Tibial artery (tissue), 4 donors: ENCODE measurements at regions not wholly inside any gene's neighbourhood (a gene's known extent, or its start where the extent isn't known, plus 50 kb on each side); places are given as distances from the start of the nearest gene placed in this dataset.
"Not testable (repeated sequence)": the region's sequence is repeated elsewhere in the genome, so short reads cannot be mapped to it uniquely, and the experiment has no call there.

Experiments
- DNase-seq, 2 donors: peaks; one replicate each; pipeline ENCODE4 v3.0.0-alpha.2; 2019
- H3K27ac ChIP-seq, 2 donors: fragments of 200-600 bp; sonication (generic) in 1 of 2; 1 replicate in 1 of 2; 2 replicates in 1 of 2; pipeline ENCODE4 v1.5.1; 2018 to 2019; ENCODE audit warnings: mild to moderate bottlenecking in 1 of 2
- H3K27me3 ChIP-seq, 2 donors: fragments of 200-600 bp; sonication (generic) in 1 of 2; one replicate each; pipeline versions ENCODE4 v1.5.1 to v1.6.0; 2016 to 2019
- H3K36me3 ChIP-seq, 3 donors: fragments of 200-600 bp; sonication (generic) in 2 of 3; one replicate each; pipeline ENCODE4 v1.5.1; 2016 to 2019; ENCODE audit warnings: mild to moderate bottlenecking in 2 of 3
- H3K4me1 ChIP-seq, 4 donors: fragments of 200-600 bp; sonication (generic) in 2 of 4; 1 replicate in 3 of 4; 2 replicates in 1 of 4; pipeline ENCODE4 v1.5.1; 2016 to 2019
- H3K4me3 ChIP-seq, 2 donors: fragments of 200-600 bp; sonication (generic) in 1 of 2; 1 replicate in 1 of 2; 2 replicates in 1 of 2; pipeline ENCODE4 v1.5.1; 2018 to 2019; ENCODE audit warnings: mild to moderate bottlenecking in 2 of 2
- H3K9me3 ChIP-seq, 3 donors: fragments of 200-600 bp; sonication (generic) in 1 of 3; one replicate each; pipeline ENCODE4 v1.5.1; 2016 to 2019
- intact Hi-C: fragments of 100-400 bp; cut with DNase I; formaldehyde crosslinking; loops from one replicate; pipeline ENCODE4 v1.15.0; 2023; ENCODE audit warnings: low total_unique reads
- TF ChIP-seq, protein P1 (sequence below), 2 experiments: fragments of 200-600 bp in 1 of 2; fragments of 450-650 bp in 1 of 2; IDR thresholded peaks; one replicate each; pipeline ENCODE4 v1.5.1; 2017 to 2019; ENCODE audit warnings: antibody characterized with exemption in 2 of 2, mild to moderate bottlenecking in 1 of 2, moderate library complexity in 1 of 2

DNA sequence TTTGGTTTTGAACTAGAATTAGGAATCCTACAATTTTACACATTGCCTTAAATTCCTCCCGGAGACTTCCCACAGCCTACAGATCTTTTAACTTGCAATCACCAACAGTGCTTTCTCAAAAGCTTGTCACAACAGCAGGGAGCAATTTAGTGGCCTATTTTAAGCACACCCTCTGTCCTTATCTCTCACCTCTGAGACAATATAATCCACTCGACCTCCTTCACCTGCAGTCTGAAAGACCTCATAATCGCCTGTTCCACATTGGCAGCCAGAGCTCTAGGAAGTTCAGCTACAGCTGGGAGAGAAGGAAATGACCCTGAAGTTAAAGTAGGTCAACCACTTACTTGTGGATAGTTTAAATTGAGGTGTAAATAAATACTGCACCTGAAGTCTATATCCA, 249.7 kb upstream of the DLGAP1 start:
- no peaks in the 10 kb centered on the region for H3K4me1 ChIP-seq
- H3K36me3 ChIP-seq = no peaks in the 10 kb centered on the region
- intact Hi-C loops = no loop called here
- no peak overlapping the region for H3K4me3 ChIP-seq
- TF ChIP-seq, protein P1, sequence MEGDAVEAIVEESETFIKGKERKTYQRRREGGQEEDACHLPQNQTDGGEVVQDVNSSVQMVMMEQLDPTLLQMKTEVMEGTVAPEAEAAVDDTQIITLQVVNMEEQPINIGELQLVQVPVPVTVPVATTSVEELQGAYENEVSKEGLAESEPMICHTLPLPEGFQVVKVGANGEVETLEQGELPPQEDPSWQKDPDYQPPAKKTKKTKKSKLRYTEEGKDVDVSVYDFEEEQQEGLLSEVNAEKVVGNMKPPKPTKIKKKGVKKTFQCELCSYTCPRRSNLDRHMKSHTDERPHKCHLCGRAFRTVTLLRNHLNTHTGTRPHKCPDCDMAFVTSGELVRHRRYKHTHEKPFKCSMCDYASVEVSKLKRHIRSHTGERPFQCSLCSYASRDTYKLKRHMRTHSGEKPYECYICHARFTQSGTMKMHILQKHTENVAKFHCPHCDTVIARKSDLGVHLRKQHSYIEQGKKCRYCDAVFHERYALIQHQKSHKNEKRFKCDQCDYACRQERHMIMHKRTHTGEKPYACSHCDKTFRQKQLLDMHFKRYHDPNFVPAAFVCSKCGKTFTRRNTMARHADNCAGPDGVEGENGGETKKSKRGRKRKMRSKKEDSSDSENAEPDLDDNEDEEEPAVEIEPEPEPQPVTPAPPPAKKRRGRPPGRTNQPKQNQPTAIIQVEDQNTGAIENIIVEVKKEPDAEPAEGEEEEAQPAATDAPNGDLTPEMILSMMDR (IDR thresholded peaks at IDR 0.05) = no peak
- H3K9me3 ChIP-seq = no peaks in the 10 kb centered on the region
- no peak overlapping the region for H3K27ac ChIP-seq
- DNase-seq = no peak
- no peaks in the 10 kb centered on the region for H3K27me3 ChIP-seq

DNA sequence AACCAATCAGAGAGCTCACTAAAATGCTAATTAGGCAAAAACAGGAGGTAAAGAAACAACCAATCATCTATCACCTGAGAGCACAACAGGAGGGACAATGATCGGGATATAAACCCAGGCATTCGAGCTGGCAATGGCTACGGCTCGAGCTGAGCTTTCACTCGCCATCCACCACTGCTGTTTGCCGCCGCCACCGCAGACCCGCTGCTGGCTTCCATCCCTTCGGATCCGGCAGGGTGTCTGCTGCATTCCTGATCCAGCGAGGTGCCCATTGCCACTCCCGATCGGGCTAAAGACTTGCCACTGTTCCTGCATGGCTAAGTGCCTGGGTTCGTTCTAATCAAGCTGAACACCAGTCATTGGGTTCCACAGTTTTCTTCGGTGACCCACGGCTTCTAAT, 236.7 kb upstream of the DLGAP1 start:
- Histone ChIP-seq H3K27ac (no peak overlapping the region), H3K4me1 (no peaks in the 10 kb centered on the region), H3K4me3 (no peak overlapping the region), H3K27me3 (no peaks in the 10 kb centered on the region), H3K9me3 (peaks cover 0 to 10% (median 5%) of the 10 kb centered on the region in 3 donors), H3K36me3 (no peaks in the 10 kb centered on the region)
- DNase-seq = no peak
- intact Hi-C loops = no loop called here
- TF ChIP-seq, protein P1 (IDR thresholded peaks at IDR 0.05) = no peak

DNA sequence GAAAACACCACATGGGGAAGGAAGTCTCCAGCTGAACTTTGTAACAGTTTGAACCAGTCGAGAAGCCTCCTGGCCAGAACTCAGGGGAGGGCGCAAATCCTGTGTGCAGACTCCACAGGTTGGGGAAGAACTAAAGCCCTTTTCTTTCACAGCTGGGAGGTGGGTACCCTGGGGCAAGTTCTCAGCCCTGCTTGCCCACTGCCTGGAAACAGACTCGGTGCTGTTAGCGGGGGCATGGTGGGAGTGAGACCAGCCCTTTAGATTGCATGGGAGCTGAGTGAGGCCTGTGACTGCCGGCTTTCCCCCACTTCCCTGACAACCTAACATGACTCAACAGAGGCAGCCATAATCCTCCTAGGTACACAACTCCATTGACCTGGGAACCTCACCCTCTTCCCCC, 223.6 kb upstream of the DLGAP1 start:
- H3K9me3 ChIP-seq, H3K27me3 ChIP-seq, H3K36me3 ChIP-seq, DNase-seq, H3K27ac ChIP-seq, H3K4me3 ChIP-seq, intact Hi-C loops, H3K4me1 ChIP-seq: not testable (repeated sequence)

DNA sequence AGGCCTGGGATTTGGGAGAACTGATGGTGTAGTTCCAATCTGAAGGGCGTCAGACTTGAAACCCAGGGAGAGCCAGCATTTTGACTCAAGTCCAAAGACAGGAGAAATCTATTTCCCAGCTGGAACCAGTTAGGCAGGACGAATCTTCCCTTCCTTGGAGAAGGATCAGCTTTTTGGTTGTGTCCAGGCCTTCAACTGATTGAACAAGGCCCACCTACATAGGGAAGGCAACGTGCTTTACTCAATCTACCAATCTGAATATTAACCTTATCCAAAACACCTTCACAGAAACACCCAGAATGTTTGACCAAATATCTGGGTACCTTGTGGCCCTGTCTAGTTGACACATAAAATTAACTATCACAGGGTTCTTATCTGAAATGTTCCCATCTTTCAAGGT, 221.9 kb upstream of the DLGAP1 start:
- Histone ChIP-seq H3K9me3 (no peaks in the 10 kb centered on the region), H3K4me1 (no peaks in the 10 kb centered on the region), H3K4me3 (no peak overlapping the region), H3K36me3 (no peaks in the 10 kb centered on the region), H3K27me3 (no peaks in the 10 kb centered on the region), H3K27ac (no peak overlapping the region)
- TF ChIP-seq, protein P1 (IDR thresholded peaks at IDR 0.05) = no peak
- no peak for DNase-seq
- intact Hi-C loops = no loop called here

DNA sequence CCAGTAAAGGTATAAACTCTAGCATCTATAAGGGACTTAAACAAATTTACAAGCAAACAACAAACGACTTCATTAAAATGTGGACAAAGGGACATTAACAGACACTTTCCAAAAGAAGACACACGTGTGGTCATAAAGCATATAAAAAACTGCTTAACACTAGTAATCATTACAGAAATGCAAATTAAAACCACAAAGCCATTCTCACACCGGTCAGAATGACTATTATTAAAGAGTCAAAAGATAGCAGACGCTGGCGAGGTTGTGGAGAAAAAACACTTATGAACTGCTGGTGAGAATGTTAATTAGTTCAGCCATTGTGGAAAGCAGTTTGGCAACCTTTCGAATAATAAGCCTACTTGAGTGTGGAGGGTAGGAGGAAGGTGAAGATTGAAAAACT, 217.1 kb upstream of the DLGAP1 start:
- H3K27ac ChIP-seq = no peak overlapping the region
- no peak overlapping the region for H3K4me3 ChIP-seq
- no peaks in the 10 kb centered on the region for H3K27me3 ChIP-seq
- no peaks in the 10 kb centered on the region for H3K36me3 ChIP-seq
- intact Hi-C loops = no loop called here
- DNase-seq = no peak
- H3K9me3 ChIP-seq = peaks cover 0 to 31% (median 17%) of the 10 kb centered on the region in 3 donors
- H3K4me1 ChIP-seq = no peaks in the 10 kb centered on the region
- TF ChIP-seq, protein P1 (IDR thresholded peaks at IDR 0.05) = no peak

DNA sequence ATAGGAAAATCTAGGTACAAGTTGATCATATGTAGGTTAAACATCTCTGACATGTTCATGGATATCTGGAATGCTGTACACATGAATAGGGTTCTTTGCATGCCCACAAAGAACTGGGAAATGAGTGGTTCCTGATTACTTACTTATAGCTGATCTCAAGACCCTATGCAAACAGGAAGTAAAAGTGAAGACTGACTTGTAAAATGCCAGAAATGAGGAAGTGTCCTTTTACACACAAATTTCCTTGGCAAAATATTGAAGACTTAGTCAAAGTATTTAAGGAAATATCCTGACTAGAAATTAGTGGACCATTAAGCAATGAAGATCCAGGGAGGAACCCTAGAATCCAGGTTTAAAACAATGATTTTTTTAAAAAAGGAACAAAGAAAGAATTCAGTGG, 203.7 kb upstream of the DLGAP1 start:
- Histone ChIP-seq H3K27me3 (no peaks in the 10 kb centered on the region), H3K9me3 (peaks cover 0 to 4% (median 0%) of the 10 kb centered on the region in 3 donors), H3K4me3 (no peak overlapping the region), H3K4me1 (peaks cover 0 to 7% (median 0%) of the 10 kb centered on the region in 4 donors), H3K36me3 (no peaks in the 10 kb centered on the region), H3K27ac (peak overlapping the region in 1 of 2 donors; percentile 4)
- DNase-seq = no peak
- intact Hi-C loops = no loop called here
- TF ChIP-seq, protein P1 (IDR thresholded peaks at IDR 0.05) = no peak
